Endodermal cell (in vitro differentiated cells): ENCODE measurements at regions not wholly inside any gene's neighbourhood (a gene's known extent, or its start where the extent isn't known, plus 50 kb on each side); places are given as distances from the start of the nearest gene placed in this dataset.

Experiments
- DNase-seq: peaks from one replicate; pipeline ENCODE4 v3.0.0-alpha.2; 2017
- H3K27ac ChIP-seq: 2 replicates; pipeline ENCODE4 v1.5.1; 2013; ENCODE audit warnings: mild to moderate bottlenecking, low read depth, low read length, moderate library complexity
- H3K27me3 ChIP-seq: 2 replicates; pipeline ENCODE4 v1.6.1; 2013; ENCODE audit warnings: mild to moderate bottlenecking, low read length, moderate library complexity; ENCODE audit not compliant: insufficient read depth, control insufficient read depth, poor library complexity, severe bottlenecking
- H3K36me3 ChIP-seq: 2 replicates; pipeline ENCODE4 v1.7.0; 2013; ENCODE audit warnings: mild to moderate bottlenecking, low read length, moderate library complexity; ENCODE audit not compliant: control insufficient read depth, insufficient read depth
- H3K4me1 ChIP-seq: one replicate; pipeline ENCODE4 v1.7.0; 2013; ENCODE audit warnings: low read length; ENCODE audit not compliant: control insufficient read depth, insufficient read depth
- H3K4me3 ChIP-seq: 2 replicates; pipeline ENCODE4 v1.5.1; 2013; ENCODE audit warnings: mild to moderate bottlenecking, low read length, moderate library complexity
- H3K9ac ChIP-seq: 2 replicates; pipeline ENCODE4 v1.6.1; 2013; ENCODE audit warnings: mild to moderate bottlenecking, low read length, moderate library complexity; ENCODE audit not compliant: poor library complexity, severe bottlenecking; ENCODE audit errors: extremely low read depth
- H3K9me3 ChIP-seq: 2 replicates; pipeline ENCODE4 v1.6.1; 2013; ENCODE audit warnings: mild to moderate bottlenecking, low read length, moderate library complexity; ENCODE audit not compliant: control insufficient read depth
- H3K27ac Mint-ChIP-seq: 2 replicates; pipeline ENCODE4 v1.8.0; 2020; ENCODE audit warnings: mixed read lengths
- H3K27me3 Mint-ChIP-seq: 2 replicates; pipeline ENCODE4 v1.8.0; 2021; ENCODE audit warnings: mild to moderate bottlenecking, mixed read lengths; ENCODE audit not compliant: insufficient read depth
- H3K36me3 Mint-ChIP-seq: 2 replicates; pipeline ENCODE4 v1.8.0; 2020; ENCODE audit warnings: low read depth, mixed read lengths
- H3K4me1 Mint-ChIP-seq: 2 replicates; pipeline ENCODE4 v1.8.0; 2020; ENCODE audit warnings: mixed read lengths
- H3K4me3 Mint-ChIP-seq: 2 replicates; pipeline ENCODE4 v1.8.0; 2020; ENCODE audit warnings: mild to moderate bottlenecking, moderate library complexity, mixed read lengths
- H3K9me3 Mint-ChIP-seq: 2 replicates; pipeline ENCODE4 v1.8.0; 2020; ENCODE audit warnings: mild to moderate bottlenecking, mixed read lengths
- CTCF ChIP-seq: fragments of 200-600 bp; sonication (generic); conservative IDR thresholded peaks from 2 replicates; pipeline ENCODE4 v1.5.0; 2021; ENCODE audit warnings: antibody characterized with exemption, mild to moderate bottlenecking
- WGBS, 2 experiments: methylation state at CpG; one replicate each; pipeline versions ENCODE4 v1.1.5 to v1.1.7; 2013; ENCODE audit warnings: missing lambda C conversion rate in 2 of 2, mixed read lengths in 1 of 2; ENCODE audit not compliant: insufficient coverage in 1 of 2, insufficient read length in 1 of 2; 5-methylcytosine and 5-hydroxymethylcytosine counted together

- 81% methylated on average over 1 of the region's 1 CpG; no CpG with 5 or more reads in 1 of the 2 experiments for WGBS, 2 experiments
- no peaks in the 10 kb centered on the region for H3K36me3 Mint-ChIP-seq
- no peak overlapping the region for H3K27ac Mint-ChIP-seq
- Histone ChIP-seq H3K27me3 (no peaks in the 10 kb centered on the region), H3K27ac (no peak overlapping the region), H3K9me3 (no peaks in the 10 kb centered on the region), H3K36me3 (no peaks in the 10 kb centered on the region), H3K4me1 (no peaks in the 10 kb centered on the region), H3K9ac (no peak overlapping the region), H3K4me3 (no peak overlapping the region)
- no peaks in the 10 kb centered on the region for H3K9me3 Mint-ChIP-seq
- H3K27me3 Mint-ChIP-seq: peaks cover 12% of the 10 kb centered on the region
- H3K4me1 Mint-ChIP-seq: peaks cover 5% of the 10 kb centered on the region
- no peak overlapping the region for H3K4me3 Mint-ChIP-seq
- DNase-seq: no peak
- TF ChIP-seq CTCF: no peak
These were observed 176.7 kb upstream of the RSPO3 start for GRCh38 chr6:126941751-126942150.

- Mint-ChIP-seq H3K9me3 (no peaks in the 10 kb centered on the region), H3K27me3 (peaks cover 23% of the 10 kb centered on the region)
These were observed 174.0 kb upstream of the RSPO3 start for GRCh38 chr6:126944512-126944911.

GRCh38 chr6:126945150-126945685 is 173.3 kb upstream of the RSPO3 start:
- 90 to 100% methylated on average over 1 to 4 of the region's 4 CpGs for WGBS, 2 experiments
- Histone ChIP-seq H3K9me3 (no peaks in the 10 kb centered on the region), H3K4me3 (no peak overlapping the region), H3K27me3 (no peaks in the 10 kb centered on the region), H3K9ac (no peak overlapping the region), H3K4me1 (peaks cover 4% of the 10 kb centered on the region), H3K27ac (no peak overlapping the region), H3K36me3 (no peaks in the 10 kb centered on the region)
- no peaks in the 10 kb centered on the region for H3K36me3 Mint-ChIP-seq
- peaks cover 21% of the 10 kb centered on the region for H3K27me3 Mint-ChIP-seq
- H3K27ac Mint-ChIP-seq: no peak overlapping the region
- H3K4me1 Mint-ChIP-seq: peaks cover 17% of the 10 kb centered on the region
- DNase-seq: no peak
- H3K9me3 Mint-ChIP-seq: no peaks in the 10 kb centered on the region
- H3K4me3 Mint-ChIP-seq: no peak overlapping the region
- no peak for TF ChIP-seq CTCF

More at GRCh38 chr6:126944512-126944911, 174.0 kb upstream of the RSPO3 start:
- Histone ChIP-seq H3K4me1 (peaks cover 4% of the 10 kb centered on the region), H3K9ac (no peak overlapping the region), H3K4me3 (no peak overlapping the region), H3K36me3 (no peaks in the 10 kb centered on the region), H3K27me3 (no peaks in the 10 kb centered on the region), H3K27ac (no peak overlapping the region), H3K9me3 (no peaks in the 10 kb centered on the region)
- no peak for TF ChIP-seq CTCF
- DNase-seq: no peak
- peaks cover 11% of the 10 kb centered on the region for H3K4me1 Mint-ChIP-seq
- WGBS, 2 experiments: 93% methylated on average over 5 of the region's 5 CpGs; no CpG with 5 or more reads in 1 of the 2 experiments
- no peak overlapping the region for H3K27ac Mint-ChIP-seq
- no peaks in the 10 kb centered on the region for H3K36me3 Mint-ChIP-seq
- H3K4me3 Mint-ChIP-seq: no peak overlapping the region
